A673 (cell line): ENCODE measurements at regions not wholly inside any gene's neighbourhood (a gene's known extent, or its start where the extent isn't known, plus 50 kb on each side); places are given as distances from the start of the nearest gene placed in this dataset.

Experiments
- BruUV-seq: library from RNA; stranded (reverse); fragments of 400-500 nt; replicated peaks from 2 replicates; lab custom pipeline; 2021; lab: Mats Ljungman, UMichigan
- CTCF ChIA-PET: fragments of 300-600 bp; sonication (Branson Sonifier 250); formaldehyde crosslinking; loops from one replicate; lab custom pipeline; 2022; ENCODE audit warnings: antibody characterized with exemption; lab: Charles Lee
- POLR2A ChIA-PET: fragments of 300-600 bp; sonication (Branson Sonifier 250); formaldehyde crosslinking; loops from one replicate; lab custom pipeline; 2022; ENCODE audit warnings: antibody characterized with exemption; ENCODE audit not compliant: low non-redundant PET; lab: Charles Lee
- DNase-seq: peaks from one replicate; pipeline ENCODE4 v3.0.0-alpha.2; 2015; ENCODE audit warnings: low spot score
- H3K27ac ChIP-seq: fragments of 200-600 bp; sonication (generic); 2 replicates; pipeline ENCODE4 v1.5.1; 2016; ENCODE audit warnings: mixed run types, low read depth, mild to moderate bottlenecking, mixed read lengths, antibody characterized with exemption, low read length; ENCODE audit not compliant: poor library complexity, severe bottlenecking
- H3K27me3 ChIP-seq: fragments of 200-600 bp; sonication (generic); replicated peaks from 2 replicates; pipeline ENCODE4 v1.6.1; 2017; ENCODE audit warnings: mixed run types, low read depth, mild to moderate bottlenecking, mixed read lengths, antibody characterized with exemption, low read length; ENCODE audit not compliant: insufficient read depth, poor library complexity
- H3K36me3 ChIP-seq: fragments of 200-600 bp; sonication (generic); 2 replicates; pipeline ENCODE4 v1.6.1; 2016; ENCODE audit warnings: mixed run types, mild to moderate bottlenecking, mixed read lengths, antibody characterized with exemption, low read length; ENCODE audit not compliant: insufficient read depth, poor library complexity, severe bottlenecking
- H3K4me1 ChIP-seq: fragments of 200-600 bp; sonication (generic); 2 replicates; pipeline ENCODE4 v1.6.1; 2017; ENCODE audit warnings: mixed run types, mild to moderate bottlenecking, mixed read lengths, antibody characterized with exemption, low read length; ENCODE audit not compliant: insufficient read depth, poor library complexity, severe bottlenecking
- H3K4me3 ChIP-seq: fragments of 200-600 bp; sonication (generic); 2 replicates; pipeline ENCODE4 v1.5.1; 2016; ENCODE audit warnings: low read depth, mixed run types, mild to moderate bottlenecking, mixed read lengths, low read length; ENCODE audit not compliant: poor library complexity, severe bottlenecking
- H3K9me3 ChIP-seq: fragments of 200-600 bp; sonication (generic); 2 replicates; pipeline ENCODE4 v1.6.1; 2016; ENCODE audit warnings: mixed run types, low read depth, mild to moderate bottlenecking, mixed read lengths, antibody characterized with exemption, low read length; ENCODE audit not compliant: poor library complexity, severe bottlenecking
- CTCF ChIP-seq: fragments of 300-800, 200-600 bp; sonication (generic); conservative IDR thresholded peaks from 2 replicates; pipeline ENCODE4 v1.5.1; 2017; ENCODE audit warnings: low read depth, mild to moderate bottlenecking, antibody characterized with exemption, low read length, moderate library complexity, mixed read lengths
- EZH2 ChIP-seq: fragments of 200-600 bp; sonication (generic); IDR thresholded peaks from 2 replicates; pipeline ENCODE4 v1.6.1; 2017; ENCODE audit warnings: borderline replicate concordance, low read depth, mild to moderate bottlenecking, mixed read lengths, antibody characterized with exemption, low read length; ENCODE audit not compliant: poor library complexity, severe bottlenecking
- intact Hi-C: fragments of 100-400 bp; cut with micrococcal nuclease; formaldehyde crosslinking; loops from one replicate; pipeline ENCODE4 v1.10.0; 2022; ENCODE audit not compliant: unreplicated experiment

- intact Hi-C loops, result no loop called here
- no peak for TF ChIP-seq CTCF
- no peak overlapping the region for H3K4me3 ChIP-seq
- no peaks in the 10 kb centered on the region for H3K9me3 ChIP-seq
- POLR2A ChIA-PET, result no interaction called here
- DNase-seq, result no peak
- H3K27ac ChIP-seq, result no peak overlapping the region
- no peaks in the 10 kb centered on the region for H3K36me3 ChIP-seq
- no peaks in the 10 kb centered on the region for H3K27me3 ChIP-seq
- CTCF ChIA-PET, result no interaction called here
- no TSS peak for BruUV-seq
- no peaks in the 10 kb centered on the region for H3K4me1 ChIP-seq
These were observed 192.4 kb upstream of the IGF1R start for GRCh38 chr15:98455904-98456303.

GRCh38 chr15:98476559-98476958 lies 171.8 kb upstream of the IGF1R start:
- no TSS peak for BruUV-seq
- no peak for DNase-seq
- H3K27me3 ChIP-seq, result no peaks in the 10 kb centered on the region
- POLR2A ChIA-PET, result no interaction called here
- TF ChIP-seq EZH2 (no peak), CTCF (no peak)
- intact Hi-C loops, result no loop called here
- H3K36me3 ChIP-seq, result no peaks in the 10 kb centered on the region
- H3K27ac ChIP-seq, result no peak overlapping the region
- no peak overlapping the region for H3K4me3 ChIP-seq
- H3K4me1 ChIP-seq, result no peaks in the 10 kb centered on the region
- H3K9me3 ChIP-seq, result peaks cover 25% of the 10 kb centered on the region
- CTCF ChIA-PET, result no interaction called here

GRCh38 chr15:98480844-98481243 lies 167.5 kb upstream of the IGF1R start:
- ChIA-PET POLR2A (no interaction called here), CTCF (no interaction called here)
- Histone ChIP-seq H3K27me3 (peaks cover 2% of the 10 kb centered on the region), H3K27ac (no peak overlapping the region), H3K9me3 (peaks cover 26% of the 10 kb centered on the region), H3K36me3 (no peaks in the 10 kb centered on the region), H3K4me3 (no peak overlapping the region), H3K4me1 (no peaks in the 10 kb centered on the region)
- intact Hi-C loops, result no loop called here
- TF ChIP-seq EZH2 (no peak), CTCF (no peak)
- DNase-seq, result no peak
- no TSS peak for BruUV-seq
